IMR-90 (cell line): ENCODE measurements at regions not wholly inside any gene's neighbourhood (a gene's known extent, or its start where the extent isn't known, plus 50 kb on each side); places are given as distances from the start of the nearest gene placed in this dataset.

Source experiments
- ATAC-seq: fragments of 200-7000 bp; cut with Tn5 transposase; 2 replicates; pipeline ENCODE4 v1.9.1; 2020; ENCODE audit warnings: low read depth, mild to moderate bottlenecking, moderate library complexity
- BruUV-seq: library from RNA; stranded (reverse); fragments of 400-500 nt; replicated peaks from 2 replicates; lab custom pipeline; 2021; lab: Mats Ljungman, UMichigan
- CTCF ChIA-PET: fragments of 300-600 bp; formaldehyde crosslinking; extraction: SDS; loops from one replicate; lab custom pipeline; 2021; ENCODE audit warnings: antibody characterized with exemption; lab: Yijun Ruan, JAX
- POLR2A ChIA-PET: fragments of 300-600 bp; sonication (Branson Sonifier 250); formaldehyde crosslinking; loops from one replicate; lab custom pipeline; 2022; ENCODE audit warnings: antibody characterized with exemption; ENCODE audit not compliant: unreplicated experiment; lab: Charles Lee
- DNase-seq: peaks from one replicate; pipeline ENCODE4 v3.0.0; 2013
- H2AFZ ChIP-seq: replicated peaks from 2 replicates; pipeline ENCODE3; 2013; ENCODE audit warnings: low read length, mild to moderate bottlenecking; ENCODE audit not compliant: poor library complexity
- H2AK5ac ChIP-seq: 2 replicates; pipeline ENCODE4 v1.6.1; 2013; ENCODE audit warnings: low read depth, low read length, inconsistent platforms
- H2AK9ac ChIP-seq: replicated peaks from 2 replicates; pipeline ENCODE3; 2013; ENCODE audit warnings: mild to moderate bottlenecking, low read depth, low read length, moderate library complexity; ENCODE audit not compliant: poor library complexity
- H2BK120ac ChIP-seq: 2 replicates; pipeline ENCODE4 v1.6.1; 2013; ENCODE audit warnings: low read depth, low read length, inconsistent platforms
- H2BK15ac ChIP-seq: 3 replicates; pipeline ENCODE4 v1.6.1; 2013; ENCODE audit warnings: low read depth, low read length, inconsistent platforms
- H2BK20ac ChIP-seq: 2 replicates; pipeline ENCODE4 v1.6.1; 2013; ENCODE audit warnings: low read depth, mild to moderate bottlenecking, inconsistent platforms, low read length, moderate library complexity
- H2BK5ac ChIP-seq: 2 replicates; pipeline ENCODE4 v1.6.1; 2013; ENCODE audit warnings: mild to moderate bottlenecking, low read depth, low read length, inconsistent platforms; ENCODE audit not compliant: poor library complexity, severe bottlenecking
- H3K14ac ChIP-seq: replicated peaks from 2 replicates; pipeline ENCODE4 v1.6.1; 2013; ENCODE audit warnings: low read depth, low read length, inconsistent platforms
- H3K18ac ChIP-seq: 2 replicates; pipeline ENCODE4 v1.6.1; 2013; ENCODE audit warnings: low read depth, low read length, control low read depth
- H3K23ac ChIP-seq: 2 replicates; pipeline ENCODE4 v1.6.1; 2013; ENCODE audit warnings: low read depth, low read length, inconsistent platforms
- H3K27ac ChIP-seq: 2 replicates; pipeline ENCODE4 v1.5.1; 2013; ENCODE audit warnings: mild to moderate bottlenecking, control low read depth, low read length; ENCODE audit not compliant: insufficient read depth
- H3K27me3 ChIP-seq: 2 replicates; pipeline ENCODE4 v1.6.1; 2013; ENCODE audit warnings: low read length; ENCODE audit not compliant: control insufficient read depth, insufficient read depth
- H3K36me3 ChIP-seq: 2 replicates; pipeline ENCODE4 v1.6.1; 2013; ENCODE audit warnings: low read length, mixed read lengths; ENCODE audit not compliant: control insufficient read depth, insufficient read depth
- H3K4ac ChIP-seq: 2 replicates; pipeline ENCODE4 v1.6.1; 2013; ENCODE audit warnings: low read depth, low read length, inconsistent platforms
- H3K4me1 ChIP-seq: 2 replicates; pipeline ENCODE4 v1.6.1; 2013; ENCODE audit warnings: low read length, mixed read lengths; ENCODE audit not compliant: control insufficient read depth, insufficient read depth
- H3K4me2 ChIP-seq: 2 replicates; pipeline ENCODE4 v1.6.1; 2013; ENCODE audit warnings: low read depth, mild to moderate bottlenecking, control low read depth, low read length, moderate library complexity
- H3K4me3 ChIP-seq: 2 replicates; pipeline ENCODE4 v1.5.1; 2013; ENCODE audit warnings: low read depth, mild to moderate bottlenecking, control low read depth, low read length, moderate library complexity; ENCODE audit not compliant: insufficient read depth
- H3K56ac ChIP-seq: 2 replicates; pipeline ENCODE4 v1.6.1; 2013; ENCODE audit warnings: low read length, inconsistent platforms; ENCODE audit not compliant: insufficient read depth; ENCODE audit errors: extremely low read depth
- H3K79me1 ChIP-seq, 2 experiments: 2 replicates each; pipeline ENCODE4 v1.6.1; 2013; ENCODE audit warnings: low read length in 2 of 2, inconsistent platforms in 1 of 2, low read depth in 1 of 2
- H3K9ac ChIP-seq: 2 replicates; pipeline ENCODE4 v1.6.1; 2013; ENCODE audit warnings: low read depth, low read length, control low read depth
- H3K9me1 ChIP-seq: 2 replicates; pipeline ENCODE4 v1.6.1; 2013; ENCODE audit warnings: low read length, inconsistent platforms; ENCODE audit not compliant: insufficient read depth
- H3K9me3 ChIP-seq: 2 replicates; pipeline ENCODE4 v1.6.1; 2013; ENCODE audit warnings: low read length; ENCODE audit not compliant: control insufficient read depth, insufficient read depth
- H4K20me1 ChIP-seq: 2 replicates; pipeline ENCODE4 v1.6.1; 2013; ENCODE audit warnings: low read length, inconsistent platforms; ENCODE audit not compliant: insufficient read depth
- H4K5ac ChIP-seq: 2 replicates; pipeline ENCODE4 v1.6.1; 2013; ENCODE audit warnings: mild to moderate bottlenecking, low read depth, low read length, control low read depth
- H4K8ac ChIP-seq, 2 experiments: 2 replicates each; pipeline ENCODE4 v1.6.1; 2013; ENCODE audit warnings: low read depth in 2 of 2, low read length in 2 of 2, control low read depth in 1 of 2, inconsistent platforms in 1 of 2
- H4K91ac ChIP-seq: 2 replicates; pipeline ENCODE4 v1.6.1; 2013; ENCODE audit warnings: low read depth, low read length, inconsistent platforms; ENCODE audit not compliant: insufficient read depth
- BHLHE40 ChIP-seq: fragments of 150-350 bp; IDR thresholded peaks from 2 replicates; pipeline ENCODE4 v1.6.1; 2016; ENCODE audit warnings: mild to moderate bottlenecking, low read depth, low read length
- CEBPB ChIP-seq: IDR thresholded peaks from 2 replicates; pipeline ENCODE4 v1.6.1; 2012; ENCODE audit warnings: low read depth, low read length, improper control_type of control experiment
- FOS ChIP-seq: fragments of 150-350 bp; IDR thresholded peaks from 2 replicates; pipeline ENCODE4 v1.6.1; 2016; ENCODE audit warnings: low read depth, low read length
- NFE2L2 ChIP-seq: fragments of 150-350 bp; IDR thresholded peaks from 2 replicates; pipeline ENCODE4 v1.6.1; 2016; ENCODE audit warnings: low read depth, mild to moderate bottlenecking, low read length
- RCOR1 ChIP-seq: IDR thresholded peaks from 2 replicates; pipeline ENCODE4 v1.6.1; 2012; ENCODE audit warnings: mild to moderate bottlenecking, low read length, improper control_type of control experiment; ENCODE audit not compliant: insufficient replicate concordance
- WGBS, 2 experiments: methylation state at CpG; one replicate each; pipeline versions ENCODE4 v1.1.5 to v1.1.7; 2013; ENCODE audit warnings: missing lambda C conversion rate in 2 of 2; ENCODE audit not compliant: insufficient read length in 1 of 2; ENCODE audit errors: extremely low coverage in 2 of 2; 5-methylcytosine and 5-hydroxymethylcytosine counted together
- dilution Hi-C: fragments of 300-500 bp; cut with HindIII; formaldehyde crosslinking; loops from one replicate; pipeline ENCODE4 v1.14.3; 2018; ENCODE audit warnings: low sequenced_read_pairs; ENCODE audit not compliant: unreplicated experiment
- in situ Hi-C: fragments of 300-500 bp; cut with MboI; formaldehyde crosslinking; loops from 3 replicates; pipeline ENCODE4 v1.14.3; 2019; ENCODE audit warnings: low sequenced_read_pairs, inconsistent platforms, mixed read lengths
- intact Hi-C: fragments of 100-400 bp; cut with micrococcal nuclease; formaldehyde crosslinking; loops from 2 replicates; pipeline ENCODE4 v1.10.0; 2022

DNA sequence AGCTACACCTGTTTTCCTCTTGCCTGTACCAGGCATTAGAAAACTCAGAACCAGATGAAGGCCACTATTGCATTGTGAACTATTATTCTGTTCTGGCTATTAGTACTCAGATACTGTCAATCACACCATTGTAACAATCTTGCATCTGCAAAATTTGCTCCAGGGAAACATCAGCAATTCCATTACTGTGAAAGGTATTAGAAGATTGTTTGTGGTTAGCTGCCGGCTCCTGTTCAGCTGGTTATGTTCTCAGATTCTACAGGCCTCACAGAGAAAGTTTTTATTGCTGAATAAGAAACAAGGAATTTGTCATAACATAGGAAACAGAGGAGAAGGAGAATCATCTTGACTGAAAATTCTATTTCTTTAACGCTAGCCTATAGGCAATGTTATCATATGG lies 179.9 kb downstream of the PLOD2 start:
- no peaks in the 10 kb centered on the region for H3K36me3 ChIP-seq
- no peaks in the 10 kb centered on the region for H3K27me3 ChIP-seq
- no TSS peak for BruUV-seq
- H3K4me3 ChIP-seq = no peak overlapping the region
- H2AFZ ChIP-seq = no peak overlapping the region
- H4K8ac ChIP-seq = no peak overlapping the region
- H3K18ac ChIP-seq = no peak overlapping the region
- H3K4me1 ChIP-seq = no peaks in the 10 kb centered on the region
- no peak overlapping the region for H2AK5ac ChIP-seq
- no peak overlapping the region for H3K4ac ChIP-seq
- no peaks in the 10 kb centered on the region for H4K20me1 ChIP-seq
- POLR2A ChIA-PET = no interaction called here
- CTCF ChIA-PET = no interaction called here
- DNase-seq (no peak), ATAC-seq (no peak)
- TF ChIP-seq CEBPB (no peak), FOS (no peak), NFE2L2 (no peak), BHLHE40 (no peak), RCOR1 (no peak)
- H2BK15ac ChIP-seq = no peak overlapping the region
- no peak overlapping the region for H2BK5ac ChIP-seq
- no peak overlapping the region for H3K27ac ChIP-seq
- WGBS, 2 experiments = no CpG with 5 or more reads among the region's 2 CpGs
- no peak overlapping the region for H3K9ac ChIP-seq
- H3K4me2 ChIP-seq = no peak overlapping the region
- H4K5ac ChIP-seq = no peak overlapping the region
- no peaks in the 10 kb centered on the region for H3K79me1 ChIP-seq
- no peak overlapping the region for H3K14ac ChIP-seq
- no peak overlapping the region for H2BK120ac ChIP-seq
- no peaks in the 10 kb centered on the region for H3K9me3 ChIP-seq
- H3K9me1 ChIP-seq = no peaks in the 10 kb centered on the region
- no peak overlapping the region for H3K23ac ChIP-seq
- no peak overlapping the region for H4K91ac ChIP-seq
- no peak overlapping the region for H2AK9ac ChIP-seq
- H2BK20ac ChIP-seq = no peak overlapping the region
- no peak overlapping the region for H3K56ac ChIP-seq
- intact Hi-C loops = no loop called here
- dilution Hi-C loops = no loop called here
- in situ Hi-C loops = no loop called here
